ENCODE measurements at regions not wholly inside any gene's neighbourhood (a gene's known extent, or its start where the extent isn't known, plus 50 kb on each side); places are given as distances from the start of the nearest gene placed in this dataset.
"Not testable (repeated sequence)": the region's sequence is repeated elsewhere in the genome, so short reads cannot be mapped to it uniquely, and the experiment has no call there.

GRCh38 chr17:68169165-68169821 lies 78.5 kb upstream of the AMZ2 start:
- H3K4me1 Mint-ChIP-seq (ENCODE audit: low read depth), result peaks cover 30% of the 10 kb centered on the region
- POLR2A ChIA-PET, result interaction anchor here (1.0 to 2.2 kb wide), 9 partner anchors 11 to 292 kb away, joined by 3 to 15 read pairs (median 5); partner anchors contain the start of genes AMZ2, ARSG, SLC16A6 and WIPI1
- H3K27me3 ChIP-seq (ENCODE audit: control insufficient read depth in 1 of 2, insufficient read depth in 2 of 2, low read length in 2 of 2); H3K36me3 ChIP-seq (ENCODE audit: insufficient read depth, low read length); intact Hi-C loops (cut with DNase I, micrococcal nuclease); H3K9me3 ChIP-seq (ENCODE audit: control insufficient read depth in 1 of 2, insufficient read depth in 1 of 2, low read length in 2 of 2); H3K4me1 ChIP-seq (ENCODE audit: insufficient read depth, low read length); CTCF ChIA-PET; H3K36me3 Mint-ChIP-seq (ENCODE audit: low read depth); H3K27ac ChIP-seq (ENCODE audit: low read depth in 1 of 2, low read length in 2 of 2); H3K4me3 ChIP-seq (ENCODE audit: low read length); H3K27me3 Mint-ChIP-seq; H3K9me3 Mint-ChIP-seq: not testable (repeated sequence)
- DNase-seq (peak in 2 of 14 experiments; percentile 19 to 41), ATAC-seq (ENCODE audit: poor library complexity) (peak; percentile 45)
- H3K27ac Mint-ChIP-seq, result peak overlapping the region; percentile 63
- peak overlapping the region; percentile 87 for H3K4me3 Mint-ChIP-seq

- no peaks in the 10 kb centered on the region for H3K36me3 ChIP-seq (ENCODE audit: insufficient read depth, low read length)
- no peak for TF ChIP-seq CTCF (IDR thresholded peaks at IDR 0.05)
- no peak overlapping the region for H3K4me3 ChIP-seq (ENCODE audit: low read length)
- H3K9me3 ChIP-seq (ENCODE audit: control insufficient read depth in 1 of 2, insufficient read depth in 1 of 2, low read length in 2 of 2), result no peaks in the 10 kb centered on the region
- ATAC-seq (ENCODE audit: poor library complexity) (no peak), DNase-seq (no peak)
- peaks cover 29% of the 10 kb centered on the region for H3K4me1 Mint-ChIP-seq (ENCODE audit: low read depth)
- POLR2A ChIA-PET, result interaction anchor here (1.0 to 2.2 kb wide), 8 partner anchors 11 to 291 kb away, joined by 3 to 15 read pairs (median 4); partner anchors contain the start of genes AMZ2, ARSG and SLC16A6
- H3K27me3 ChIP-seq (ENCODE audit: control insufficient read depth in 1 of 2, insufficient read depth in 2 of 2, low read length in 2 of 2), result no peaks in the 10 kb centered on the region
- no peaks in the 10 kb centered on the region for H3K9me3 Mint-ChIP-seq
- peak overlapping the region; percentile 87 for H3K4me3 Mint-ChIP-seq
- no peak overlapping the region for H3K27ac ChIP-seq (ENCODE audit: low read depth in 1 of 2, low read length in 2 of 2)
- H3K27me3 Mint-ChIP-seq, result no peaks in the 10 kb centered on the region
- peaks cover 9% of the 10 kb centered on the region for H3K4me1 ChIP-seq (ENCODE audit: insufficient read depth, low read length)
- H3K36me3 Mint-ChIP-seq (ENCODE audit: low read depth), result no peaks in the 10 kb centered on the region
- intact Hi-C loops (cut with DNase I, micrococcal nuclease), result loop anchor here (5.0 to 10.0 kb wide), 5 partner anchors 77 to 1077 kb away; partner anchors contain the start of gene AMZ2 (in 1 of the 2)
- H3K27ac Mint-ChIP-seq, result no peak overlapping the region
- CTCF ChIA-PET, result no interaction called here
These were observed 78.0 kb upstream of the AMZ2 start for GRCh38 chr17:68169840-68170239.

DNA sequence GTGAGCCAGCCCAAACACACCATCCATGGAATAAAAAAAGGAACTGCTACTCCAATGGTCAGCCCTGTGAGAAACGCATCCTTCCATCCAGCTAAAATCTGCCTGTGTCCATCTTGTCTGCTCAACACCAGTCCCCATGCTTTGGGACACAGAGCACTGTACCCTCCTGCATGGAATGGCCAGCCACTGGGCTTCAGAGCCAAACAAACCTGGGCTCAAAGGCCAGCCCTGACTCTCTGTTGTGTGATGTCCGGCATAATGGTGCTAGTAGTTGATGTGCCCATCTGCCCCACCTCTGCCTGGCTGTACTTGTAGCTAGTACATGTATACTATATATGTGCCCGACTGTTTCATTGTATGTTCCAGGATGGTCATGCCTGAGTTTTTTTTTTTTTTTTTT lies 77.6 kb upstream of the AMZ2 start:
- Histone ChIP-seq H3K4me3 (ENCODE audit: low read length) (no peak overlapping the region), H3K27me3 (ENCODE audit: control insufficient read depth in 1 of 2, insufficient read depth in 2 of 2, low read length in 2 of 2) (no peaks in the 10 kb centered on the region), H3K9me3 (ENCODE audit: control insufficient read depth in 1 of 2, insufficient read depth in 1 of 2, low read length in 2 of 2) (no peaks in the 10 kb centered on the region), H3K36me3 (ENCODE audit: insufficient read depth, low read length) (no peaks in the 10 kb centered on the region), H3K27ac (ENCODE audit: low read depth in 1 of 2, low read length in 2 of 2) (no peak overlapping the region), H3K4me1 (ENCODE audit: insufficient read depth, low read length) (peaks cover 7% of the 10 kb centered on the region)
- no peak for ATAC-seq (ENCODE audit: poor library complexity)
- Mint-ChIP-seq H3K9me3 (no peaks in the 10 kb centered on the region), H3K4me1 (ENCODE audit: low read depth) (peaks cover 25% of the 10 kb centered on the region), H3K27me3 (no peaks in the 10 kb centered on the region), H3K4me3 (peak overlapping the region; percentile 58), H3K27ac (peak overlapping the region; percentile 35), H3K36me3 (ENCODE audit: low read depth) (no peaks in the 10 kb centered on the region)
- CTCF ChIA-PET, result no interaction called here
- intact Hi-C loops (cut with DNase I, micrococcal nuclease), result loop anchor here (5.0 to 10.0 kb wide), 5 partner anchors 77 to 1077 kb away; partner anchors contain the start of gene AMZ2 (in 1 of the 2)
- DNase-seq, result no peak
- TF ChIP-seq CTCF (IDR thresholded peaks at IDR 0.05), result no peak
- POLR2A ChIA-PET, result interaction anchor here (0.6 to 2.2 kb wide), 3 partner anchors 13 to 77 kb away, joined by 3 to 11 read pairs (median 4); partner anchors contain the start of gene AMZ2
